Stimulated activated CD8-positive, alpha-beta memory T cell treated with anti-CD3 and anti-CD28 coated beads, Interleukin-2, amount 100 ng/mL, for 48 hours (primary cell): ENCODE measurements at regions not wholly inside any gene's neighbourhood (a gene's known extent, or its start where the extent isn't known, plus 50 kb on each side); places are given as distances from the start of the nearest gene placed in this dataset.
"Not testable (repeated sequence)": the region's sequence is repeated elsewhere in the genome, so short reads cannot be mapped to it uniquely, and the experiment has no call there.

ENCODE experiments used
- DNase-seq, 2 donors: peaks; one replicate each; pipeline ENCODE4 v3.0.0-alpha.2; 2020; ENCODE audit warnings: low read depth in 2 of 2

GRCh38 chr9:71273613-71274012 lies 152.2 kb upstream of the TRPM3 start:
- no peak for DNase-seq

DNA sequence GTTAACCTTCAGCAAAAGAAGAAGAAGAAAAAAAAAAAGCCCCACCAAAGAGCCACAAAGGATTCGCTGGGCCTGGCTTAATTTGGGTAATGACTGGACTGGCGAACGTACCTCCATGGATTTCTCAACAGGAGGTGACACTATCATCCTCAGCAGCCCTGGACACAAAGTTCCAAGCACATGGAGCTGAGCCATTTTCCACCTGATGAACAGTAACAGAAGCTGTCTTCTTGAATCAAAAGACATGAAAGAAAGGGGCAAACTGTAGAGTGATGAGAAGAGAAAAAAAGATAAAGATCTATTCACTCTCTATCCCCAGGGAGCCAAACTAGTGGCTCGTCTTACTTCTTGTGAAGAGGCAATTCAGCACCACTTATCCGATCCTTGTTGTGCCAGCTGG lies 150.2 kb upstream of the TRPM3 start:
- DNase-seq: no peak

- DNase-seq: no peak
These were observed 149.1 kb upstream of the TRPM3 start for GRCh38 chr9:71270554-71270953.

- DNase-seq: no peak
These were observed 148.4 kb upstream of the TRPM3 start for GRCh38 chr9:71269859-71270258.

DNA sequence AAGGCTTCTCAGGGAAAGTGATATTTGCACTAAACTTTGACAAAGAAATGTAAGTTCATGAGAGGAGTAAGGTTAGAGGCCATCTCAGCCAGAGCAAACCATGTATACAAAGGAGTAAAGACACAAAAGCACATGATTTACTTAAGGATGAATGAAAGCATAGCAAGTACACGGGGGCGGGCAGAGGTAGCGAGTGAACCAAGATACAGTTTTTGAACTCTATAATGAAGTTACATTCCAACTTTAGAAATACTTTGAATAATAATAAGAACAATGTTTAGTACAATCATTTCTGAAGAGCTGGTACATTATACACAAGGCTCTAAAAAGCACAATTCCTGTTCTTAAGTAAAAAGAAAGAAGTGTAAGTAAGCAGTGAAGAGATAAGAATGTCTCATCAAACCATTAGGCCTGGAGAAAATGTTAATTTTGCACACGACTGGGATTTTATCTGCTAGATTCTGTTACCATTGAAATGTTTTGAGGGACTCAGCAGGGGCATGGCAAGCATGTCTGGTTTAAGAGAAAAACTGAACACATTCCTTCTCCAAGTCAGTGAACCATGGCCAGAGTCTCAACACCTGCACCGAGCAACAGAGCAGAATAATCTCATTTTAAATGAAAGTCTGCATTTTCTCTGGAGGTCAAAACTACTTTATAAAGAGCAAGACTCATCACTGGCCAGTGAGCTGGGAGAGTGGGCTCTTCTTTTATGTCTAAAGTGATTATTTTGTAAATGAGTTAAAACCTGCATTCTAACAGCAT lies 147.6 kb upstream of the TRPM3 start:
- DNase-seq: no peak

- DNase-seq: no peak
These were observed 142.0 kb upstream of the TRPM3 start for GRCh38 chr9:71263451-71263850.

DNA sequence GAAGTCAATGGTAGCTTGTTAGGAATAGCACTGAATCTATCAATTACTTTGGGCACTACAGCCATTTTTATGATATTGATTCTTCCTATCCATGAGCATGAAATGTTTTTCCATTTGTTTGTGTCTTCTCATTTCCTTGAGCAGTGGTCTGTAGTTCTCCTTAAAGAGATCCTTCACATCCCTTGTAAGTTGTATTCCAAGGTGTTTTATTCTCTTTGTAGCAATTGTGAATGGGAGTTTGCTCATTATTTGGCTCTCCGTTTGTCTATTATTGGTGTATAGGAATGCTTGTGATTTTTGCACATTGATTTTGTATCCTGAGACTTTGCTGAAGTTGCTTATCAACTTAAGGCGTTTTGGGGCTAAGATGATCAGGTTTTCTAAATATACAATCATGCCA lies 139.0 kb upstream of the TRPM3 start:
- DNase-seq: not testable (repeated sequence)

DNA sequence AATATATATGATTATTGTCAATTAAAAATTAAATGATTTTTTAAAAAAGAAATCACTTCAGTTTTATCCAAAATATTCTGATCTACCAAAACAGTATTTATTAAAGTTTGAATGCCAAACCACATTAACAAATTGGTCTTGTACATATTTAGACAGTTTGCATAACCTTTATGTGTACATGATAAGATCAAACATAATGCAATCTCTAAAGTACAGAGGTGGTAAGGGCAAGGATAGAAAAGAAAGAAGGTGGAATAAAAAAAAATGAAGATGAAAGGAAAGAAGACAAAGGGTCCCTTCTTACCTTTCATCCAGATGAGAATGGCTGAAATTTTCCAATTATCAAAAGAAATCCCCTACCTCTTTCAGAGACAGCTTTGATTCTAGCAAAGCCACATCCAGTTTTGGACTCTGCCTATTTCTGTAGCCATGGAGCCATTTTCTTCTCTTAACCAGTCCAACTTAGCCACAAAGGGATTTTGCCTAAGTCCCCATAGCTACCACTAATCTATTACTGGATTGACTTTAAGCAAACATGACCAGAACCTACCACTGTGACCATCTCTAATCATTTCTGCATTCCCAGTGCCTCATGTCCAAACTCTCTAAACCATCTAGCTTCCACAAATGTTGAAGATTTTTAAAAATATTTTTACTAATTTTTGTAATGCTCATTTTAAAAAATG lies 133.3 kb upstream of the TRPM3 start:
- no peak for DNase-seq

DNA sequence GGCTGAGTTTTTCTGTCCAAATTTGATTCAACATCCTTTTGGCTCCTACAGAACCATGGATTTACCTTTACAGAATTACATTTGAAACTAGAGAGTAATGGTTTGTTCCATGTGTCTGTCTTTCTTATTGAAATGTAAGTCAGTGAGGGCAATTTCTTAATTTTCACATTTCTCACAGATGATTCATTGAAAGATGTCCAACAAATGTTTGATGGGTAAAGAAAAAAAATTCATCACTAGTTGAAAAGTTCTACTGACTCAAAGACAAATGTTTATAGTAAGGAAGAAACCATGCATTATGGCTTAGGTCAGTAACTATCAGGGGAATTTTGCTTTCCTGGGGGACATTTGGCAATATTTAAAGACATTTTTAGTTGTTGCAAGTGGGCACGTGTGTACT lies 131.6 kb upstream of the TRPM3 start:
- DNase-seq: no peak

GRCh38 chr9:71250581-71250980 lies 129.2 kb upstream of the TRPM3 start:
- no peak for DNase-seq

DNA sequence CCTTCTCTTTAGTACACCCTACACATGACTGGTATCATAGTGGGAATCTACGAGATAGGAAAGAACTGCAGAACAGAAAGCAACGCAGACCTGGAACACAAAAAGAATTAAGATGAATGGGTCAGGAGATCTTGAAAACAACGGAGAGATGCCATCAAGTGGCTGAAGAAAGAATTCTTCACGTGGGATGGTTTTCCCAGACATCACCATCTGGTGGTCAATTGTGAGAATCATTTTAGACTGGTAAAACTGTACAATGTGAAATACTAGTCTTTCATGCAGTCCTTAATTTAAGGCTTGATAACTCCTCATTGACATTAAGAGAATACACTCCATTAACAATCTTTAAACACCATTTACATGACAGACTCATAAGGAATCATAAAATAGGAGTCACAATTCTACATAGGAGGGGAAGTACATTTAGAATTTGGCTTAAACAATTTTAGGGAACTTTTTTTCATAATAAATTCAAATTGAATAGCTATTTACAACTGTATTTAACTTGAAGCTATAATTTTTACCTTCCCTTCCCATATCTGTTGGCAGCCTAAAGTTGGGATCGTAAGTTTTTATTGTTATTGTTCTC lies 128.4 kb upstream of the TRPM3 start:
- no peak for DNase-seq

GRCh38 chr9:71245651-71246050 lies 124.2 kb upstream of the TRPM3 start:
- DNase-seq: no peak

- DNase-seq: no peak
These were observed 122.5 kb upstream of the TRPM3 start for GRCh38 chr9:71243951-71244350.

DNA sequence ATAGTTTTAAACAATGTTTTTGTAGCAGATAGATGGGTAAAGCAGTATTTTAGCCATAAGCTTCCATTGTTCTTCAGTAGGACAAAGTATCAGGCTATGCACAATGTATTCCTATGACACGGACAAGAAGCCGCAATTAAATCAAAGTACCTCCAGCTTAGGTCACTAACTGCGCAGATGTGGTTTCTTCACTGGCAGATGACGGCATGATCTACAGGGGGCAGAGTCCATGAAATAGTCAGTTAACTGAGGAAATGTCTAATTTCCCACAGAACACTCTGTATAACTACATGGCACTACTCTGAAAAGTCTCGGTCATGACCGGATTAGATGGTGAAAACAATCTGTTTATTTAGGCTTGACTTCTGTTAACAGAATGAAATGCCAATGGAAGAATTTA lies 120.7 kb upstream of the TRPM3 start:
- DNase-seq: no peak

DNA sequence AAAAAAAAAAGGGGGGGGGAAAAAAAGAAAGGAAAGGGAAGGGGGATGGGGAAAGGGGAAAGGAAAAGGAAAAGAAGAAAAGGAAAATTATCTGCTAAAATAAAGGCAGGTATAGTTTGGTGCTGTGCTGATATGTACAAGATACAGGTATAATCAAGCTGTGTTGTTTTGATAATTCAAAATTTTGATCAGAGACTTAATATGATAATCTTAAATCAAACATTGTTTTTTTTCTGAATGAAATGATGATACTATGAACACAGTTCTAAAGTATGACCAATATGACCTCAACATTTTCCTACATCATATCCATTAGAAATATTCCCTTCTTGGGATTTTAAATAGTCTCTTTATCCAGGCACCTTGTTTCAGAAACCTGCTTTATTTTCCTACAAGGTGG lies 115.6 kb upstream of the TRPM3 start:
- DNase-seq: no peak

GRCh38 chr9:71233646-71234045 lies 112.2 kb upstream of the TRPM3 start:
- no peak for DNase-seq

DNA sequence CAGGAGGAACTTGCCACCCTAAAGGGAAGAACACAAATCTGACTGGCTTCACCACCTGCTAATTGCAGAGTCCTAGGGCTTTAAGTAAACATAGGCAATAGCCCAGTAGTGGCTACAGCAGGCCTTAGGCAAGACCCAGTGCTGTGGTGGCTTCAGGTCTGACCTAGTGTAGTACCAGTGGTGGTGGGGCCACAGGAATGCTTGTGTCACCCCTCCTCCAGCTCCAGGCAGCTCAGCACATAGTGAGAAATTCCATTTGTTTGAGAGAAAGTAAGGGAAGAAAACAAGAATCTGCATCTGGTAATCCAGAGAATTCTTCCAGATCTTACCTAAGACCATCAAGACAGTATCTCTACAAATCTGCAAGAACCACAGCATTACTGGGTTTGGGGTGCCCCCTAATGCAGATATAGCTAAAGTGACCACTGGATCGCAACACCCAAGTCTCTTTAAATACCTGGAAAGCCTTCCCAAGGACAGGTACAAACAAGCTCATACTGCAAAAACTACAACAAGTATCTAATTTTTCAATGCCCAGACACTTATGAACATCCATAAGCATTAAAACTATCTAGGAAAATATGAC lies 102.6 kb upstream of the TRPM3 start:
- DNase-seq: no peak

DNA sequence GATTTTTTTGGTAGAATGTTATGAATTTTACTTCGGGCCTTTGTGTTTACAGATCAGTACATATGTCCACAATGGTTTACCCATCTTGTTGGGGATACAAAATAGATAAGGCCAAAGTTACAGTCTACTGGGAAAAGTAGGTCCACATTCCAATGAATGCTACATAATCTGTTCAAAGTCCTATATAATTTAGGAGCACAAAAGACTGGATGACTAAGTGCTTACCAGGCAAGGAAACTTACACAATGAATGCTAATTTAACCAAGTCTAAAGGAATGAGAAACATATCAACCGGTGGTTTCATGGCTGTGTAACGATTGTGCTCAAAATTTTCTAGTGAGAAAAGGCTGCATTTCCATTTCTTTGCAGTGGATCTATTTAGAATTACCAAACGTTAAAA lies 97.4 kb upstream of the TRPM3 start:
- DNase-seq: no peak

GRCh38 chr9:71213633-71214032 lies 92.2 kb upstream of the TRPM3 start:
- no peak for DNase-seq

DNA sequence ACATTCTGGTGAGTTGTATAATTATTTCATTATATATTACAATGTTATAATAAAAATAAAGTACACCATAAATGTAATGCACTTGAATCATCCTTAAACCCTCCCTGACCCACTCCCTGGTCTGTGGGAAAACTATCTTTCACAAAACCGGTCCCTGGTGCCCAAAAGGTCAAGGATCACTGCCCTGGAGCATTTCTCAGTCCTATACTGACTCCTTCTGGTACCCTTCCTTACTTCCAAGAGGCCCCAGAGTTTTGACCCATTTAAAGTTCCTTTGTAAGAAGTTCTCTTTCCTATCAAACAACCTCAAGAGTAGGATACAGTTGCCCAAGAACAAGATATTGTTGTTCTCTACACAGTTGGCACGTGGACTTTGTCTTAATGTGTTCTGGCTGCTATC lies 88.9 kb upstream of the TRPM3 start:
- no peak for DNase-seq

- DNase-seq: no peak
These were observed 88.5 kb upstream of the TRPM3 start for GRCh38 chr9:71209890-71210289.

DNA sequence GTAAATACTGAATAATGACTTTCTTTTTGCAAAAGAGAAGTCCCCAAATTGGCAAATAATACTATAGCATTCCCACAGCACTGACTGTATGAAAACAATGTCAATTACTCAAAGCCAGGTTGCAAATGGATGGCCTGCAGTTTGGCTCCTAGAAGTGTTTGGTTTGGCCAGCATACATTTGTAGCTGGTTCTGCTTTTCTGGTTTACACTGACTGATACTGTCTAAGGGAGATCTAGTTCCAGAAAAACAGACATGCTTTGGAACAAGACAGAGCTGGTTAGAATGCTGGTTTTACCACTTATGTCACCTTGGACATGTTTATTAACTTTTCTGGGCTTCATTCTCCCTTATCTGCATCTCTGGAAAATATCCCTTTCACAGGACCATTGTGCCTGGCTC lies 81.5 kb upstream of the TRPM3 start:
- DNase-seq: no peak

GRCh38 chr9:71191708-71192107 lies 70.3 kb upstream of the TRPM3 start:
- no peak for DNase-seq
